Inferior parietal cortex (tissue), 1 donor: ENCODE measurements at regions not wholly inside any gene's neighbourhood (a gene's known extent, or its start where the extent isn't known, plus 50 kb on each side); places are given as distances from the start of the nearest gene placed in this dataset.
"Not testable (repeated sequence)": the region's sequence is repeated elsewhere in the genome, so short reads cannot be mapped to it uniquely, and the experiment has no call there.

ENCODE experiments used
- DNase-seq: peaks from one replicate; pipeline ENCODE4 v3.0.0-alpha.2; 2016; ENCODE audit errors: extremely low spot score

GRCh38 chr2:215796140-215796855 is 217.1 kb downstream of the MREG start:
- DNase-seq, result no peak

- DNase-seq, result no peak
Observed at GRCh38 chr2:215794829-215795546, 218.4 kb downstream of the MREG start.

GRCh38 chr2:215793747-215794595 is 219.4 kb downstream of the MREG start:
- DNase-seq, result peak; percentile 40

- no peak for DNase-seq
Observed at GRCh38 chr2:215791481-215791937, 221.8 kb downstream of the MREG start.

- no peak for DNase-seq
Observed at GRCh38 chr2:215790523-215791421, 222.6 kb downstream of the MREG start.

- DNase-seq, result no peak
Observed at GRCh38 chr2:215787565-215788178, 225.7 kb downstream of the MREG start.

- no peak for DNase-seq
Observed at GRCh38 chr2:215787025-215787424, 226.3 kb downstream of the MREG start.

- no peak for DNase-seq
Observed at GRCh38 chr2:215784371-215784783, 229.0 kb downstream of the MREG start.

GRCh38 chr2:215783640-215784039 is 229.7 kb downstream of the MREG start:
- DNase-seq, result not testable (repeated sequence)

GRCh38 chr2:215782965-215783364 is 230.4 kb downstream of the MREG start:
- DNase-seq, result no peak

GRCh38 chr2:215782295-215782694 is 231.1 kb downstream of the MREG start:
- no peak for DNase-seq

GRCh38 chr2:215780907-215781685 is 232.3 kb downstream of the MREG start:
- no peak for DNase-seq

GRCh38 chr2:215780313-215780712 is 233.0 kb downstream of the MREG start:
- no peak for DNase-seq

GRCh38 chr2:215779912-215780311 is 233.4 kb downstream of the MREG start:
- no peak for DNase-seq

GRCh38 chr2:215777465-215778044 is 235.8 kb downstream of the MREG start:
- no peak for DNase-seq

- no peak for DNase-seq
Observed at GRCh38 chr2:215775106-215775505, 238.2 kb downstream of the MREG start.

- no peak for DNase-seq
Observed at GRCh38 chr2:215773728-215774127, 239.6 kb downstream of the MREG start.

- DNase-seq, result no peak
Observed at GRCh38 chr2:215772634-215773563, 240.5 kb downstream of the MREG start.
